ENCODE measurements at regions not wholly inside any gene's neighbourhood (a gene's known extent, or its start where the extent isn't known, plus 50 kb on each side); places are given as distances from the start of the nearest gene placed in this dataset.
A peak's percentile ranks its signal among the peaks of the same experiment; 100 is the strongest.

GRCh38 chr10:88088441-88089340 is 225.3 kb downstream of the PTEN start:
- H3K4me1 Mint-ChIP-seq, result peaks cover 39% of the 10 kb centered on the region
- DNase-seq (ENCODE audit: low spot score in 2 of 2) (no peak), ATAC-seq (no peak)

GRCh38 chr10:88089498-88089897 is 226.1 kb downstream of the PTEN start:
- peaks cover 7% of the 10 kb centered on the region for H3K36me3 Mint-ChIP-seq
- no peaks in the 10 kb centered on the region for H3K9me3 Mint-ChIP-seq
- ATAC-seq (no peak), DNase-seq (ENCODE audit: low spot score in 2 of 2) (no peak)
- H3K4me3 Mint-ChIP-seq, result no peak overlapping the region
- no peak overlapping the region for H3K27ac Mint-ChIP-seq
- peaks cover 43% of the 10 kb centered on the region for H3K4me1 Mint-ChIP-seq

More at GRCh38 chr10:88088441-88089340, 225.3 kb downstream of the PTEN start:
- no peaks in the 10 kb centered on the region for H3K9me3 Mint-ChIP-seq
- H3K27ac Mint-ChIP-seq, result no peak overlapping the region
- peaks cover 7% of the 10 kb centered on the region for H3K36me3 Mint-ChIP-seq
- no peak overlapping the region for H3K4me3 Mint-ChIP-seq

- H3K9me3 Mint-ChIP-seq, result no peaks in the 10 kb centered on the region
- peak overlapping the region; percentile 85 for H3K27ac Mint-ChIP-seq
- DNase-seq (ENCODE audit: low spot score in 2 of 2) (no peak), ATAC-seq (peak; percentile 59)
- peak overlapping the region; percentile 36 for H3K4me3 Mint-ChIP-seq
- peaks cover 46% of the 10 kb centered on the region for H3K4me1 Mint-ChIP-seq
- H3K36me3 Mint-ChIP-seq, result peaks cover 7% of the 10 kb centered on the region
Observed at GRCh38 chr10:88090568-88091214, 227.3 kb downstream of the PTEN start.

GRCh38 chr10:88091490-88092061 is 228.2 kb downstream of the PTEN start:
- Mint-ChIP-seq H3K4me1 (peaks cover 46% of the 10 kb centered on the region), H3K4me3 (peak overlapping the region; percentile 36), H3K36me3 (peaks cover 7% of the 10 kb centered on the region), H3K9me3 (no peaks in the 10 kb centered on the region), H3K27ac (peak overlapping the region; percentile 85)
- peak; percentile 91 for ATAC-seq
- peak; percentile 50 to 85 for DNase-seq (ENCODE audit: low spot score in 2 of 2)

GRCh38 chr10:88092265-88092664 is 228.8 kb downstream of the PTEN start:
- no peak for ATAC-seq
- Mint-ChIP-seq H3K4me1 (peaks cover 46% of the 10 kb centered on the region), H3K27ac (no peak overlapping the region), H3K36me3 (peaks cover 7% of the 10 kb centered on the region), H3K9me3 (no peaks in the 10 kb centered on the region), H3K4me3 (no peak overlapping the region)
- no peak for DNase-seq (ENCODE audit: low spot score in 2 of 2)

GRCh38 chr10:88092973-88093372 is 229.5 kb downstream of the PTEN start:
- ATAC-seq, result no peak
- Mint-ChIP-seq H3K9me3 (no peaks in the 10 kb centered on the region), H3K36me3 (peaks cover 7% of the 10 kb centered on the region), H3K4me3 (no peak overlapping the region), H3K27ac (peak overlapping the region; percentile 18), H3K4me1 (peaks cover 46% of the 10 kb centered on the region)
- DNase-seq (ENCODE audit: low spot score in 2 of 2), result no peak

DNA sequence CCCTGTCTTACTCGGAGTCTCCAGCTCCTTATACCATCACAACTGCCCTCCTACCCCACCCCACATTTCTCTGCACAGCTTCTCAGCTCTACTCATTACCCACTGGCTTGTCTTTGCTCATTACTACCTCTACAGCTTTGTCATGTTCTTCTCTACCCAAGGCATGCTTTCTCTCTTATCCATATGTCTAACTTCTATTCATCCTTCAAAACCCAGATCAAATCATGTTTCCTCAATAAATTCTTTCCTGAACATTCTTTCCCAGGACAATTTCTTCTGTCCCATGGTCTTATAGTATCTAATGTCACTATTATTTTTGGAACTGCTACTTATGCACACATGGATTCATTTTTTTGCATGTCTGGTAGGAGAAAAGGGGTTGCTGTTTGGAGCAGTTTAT is 231.4 kb downstream of the PTEN start:
- peaks cover 43% of the 10 kb centered on the region for H3K4me1 Mint-ChIP-seq
- ATAC-seq, result no peak

GRCh38 chr10:88095223-88095721 is 231.8 kb downstream of the PTEN start:
- Mint-ChIP-seq H3K36me3 (peaks cover 7% of the 10 kb centered on the region), H3K27ac (no peak overlapping the region), H3K4me1 (peaks cover 39% of the 10 kb centered on the region), H3K4me3 (no peak overlapping the region), H3K9me3 (no peaks in the 10 kb centered on the region)
- ATAC-seq (no peak), DNase-seq (ENCODE audit: low spot score in 2 of 2) (no peak)

More for the DNA sequence above, 231.4 kb downstream of the PTEN start:
- Mint-ChIP-seq H3K4me3 (no peak overlapping the region), H3K27ac (no peak overlapping the region), H3K9me3 (no peaks in the 10 kb centered on the region), H3K36me3 (peaks cover 7% of the 10 kb centered on the region)
- no peak for DNase-seq (ENCODE audit: low spot score in 2 of 2)

DNA sequence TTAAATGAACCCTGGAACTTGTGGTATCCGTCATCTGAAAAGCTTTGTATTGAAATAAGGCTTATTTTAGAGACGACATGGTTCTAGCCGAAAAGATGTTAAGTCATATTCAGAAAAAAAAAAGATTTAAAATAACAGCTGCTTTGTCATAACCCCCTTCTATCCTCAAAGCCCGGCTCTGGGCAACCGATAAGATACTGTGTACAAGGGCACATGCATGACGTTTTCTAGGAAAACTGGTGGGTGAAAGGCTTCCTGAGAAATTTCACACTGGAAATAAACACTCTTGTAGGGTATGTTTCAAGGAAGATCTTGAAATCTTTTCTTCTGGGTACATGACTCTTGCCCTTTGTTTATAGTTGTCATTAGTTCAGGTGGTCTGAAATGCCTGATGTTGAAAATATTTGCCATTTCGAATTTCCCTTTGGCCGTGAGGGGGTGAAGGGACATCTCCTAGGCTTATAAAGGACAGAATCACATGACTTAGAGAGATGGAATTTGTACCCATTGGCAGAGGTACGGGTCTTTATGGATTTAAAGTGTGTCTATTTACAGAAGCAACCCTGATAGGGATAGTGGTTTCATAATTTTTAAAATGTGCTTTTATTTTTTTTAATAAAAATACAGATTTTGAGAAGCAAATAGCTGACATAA is 232.5 kb downstream of the PTEN start:
- no peak for ATAC-seq
- no peak for DNase-seq (ENCODE audit: low spot score in 2 of 2)
- H3K9me3 Mint-ChIP-seq, result no peaks in the 10 kb centered on the region
- H3K4me3 Mint-ChIP-seq, result no peak overlapping the region
- peaks cover 32% of the 10 kb centered on the region for H3K4me1 Mint-ChIP-seq
- peaks cover 5% of the 10 kb centered on the region for H3K36me3 Mint-ChIP-seq
- H3K27ac Mint-ChIP-seq, result no peak overlapping the region

DNA sequence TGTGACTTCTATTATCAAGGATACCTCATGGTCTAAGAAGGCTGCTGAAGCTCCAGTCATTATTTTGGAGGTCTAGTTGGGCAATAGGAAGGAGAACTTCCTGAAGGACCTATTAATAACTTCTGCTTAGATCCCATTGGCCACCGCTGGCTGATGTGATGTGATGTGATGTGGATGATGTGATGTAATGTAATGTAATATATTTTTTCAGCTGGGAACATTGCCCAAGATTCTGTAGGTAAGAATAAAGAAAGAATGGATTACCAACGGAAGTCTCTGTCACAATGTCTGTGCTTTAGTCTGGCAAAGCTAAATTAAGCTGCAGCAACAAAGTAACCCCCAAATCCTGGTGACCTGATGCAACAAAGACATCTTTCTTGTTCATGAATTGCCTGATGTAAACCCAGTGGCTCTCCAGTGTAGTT is 233.7 kb downstream of the PTEN start:
- ATAC-seq (no peak), DNase-seq (ENCODE audit: low spot score in 2 of 2) (no peak)
- Mint-ChIP-seq H3K4me3 (no peak overlapping the region), H3K36me3 (no peaks in the 10 kb centered on the region), H3K9me3 (no peaks in the 10 kb centered on the region), H3K27ac (no peak overlapping the region), H3K4me1 (peaks cover 20% of the 10 kb centered on the region)

DNA sequence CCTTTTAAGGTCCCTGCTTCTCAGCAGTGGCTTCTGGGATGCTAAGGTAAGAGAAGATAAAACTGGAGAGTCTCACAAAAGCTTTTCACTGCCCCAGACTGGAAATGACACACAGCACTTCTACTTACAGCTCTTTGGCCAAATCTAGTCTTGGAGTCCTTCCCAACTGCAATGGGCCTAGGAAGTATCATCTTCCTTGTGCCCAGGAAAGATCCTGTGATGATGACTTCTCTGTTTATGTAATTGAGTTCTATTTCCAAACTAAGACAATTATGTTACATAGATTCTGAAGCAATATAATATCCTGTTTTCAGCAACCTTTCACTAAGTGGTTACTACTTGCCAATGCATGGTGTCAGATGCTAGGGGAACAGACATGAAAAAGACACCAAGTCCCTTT is 234.1 kb downstream of the PTEN start:
- H3K4me1 Mint-ChIP-seq, result peaks cover 16% of the 10 kb centered on the region
- H3K9me3 Mint-ChIP-seq, result no peaks in the 10 kb centered on the region
- no peak overlapping the region for H3K27ac Mint-ChIP-seq
- DNase-seq (ENCODE audit: low spot score in 2 of 2), result no peak
- ATAC-seq, result no peak
- no peaks in the 10 kb centered on the region for H3K36me3 Mint-ChIP-seq
- no peak overlapping the region for H3K4me3 Mint-ChIP-seq

GRCh38 chr10:88100281-88100680 is 236.9 kb downstream of the PTEN start:
- no peak overlapping the region for H3K4me3 Mint-ChIP-seq
- ATAC-seq (no peak), DNase-seq (ENCODE audit: low spot score in 2 of 2) (no peak)
- H3K36me3 Mint-ChIP-seq, result no peaks in the 10 kb centered on the region
- no peaks in the 10 kb centered on the region for H3K4me1 Mint-ChIP-seq
- no peaks in the 10 kb centered on the region for H3K9me3 Mint-ChIP-seq
- H3K27ac Mint-ChIP-seq, result no peak overlapping the region

DNA sequence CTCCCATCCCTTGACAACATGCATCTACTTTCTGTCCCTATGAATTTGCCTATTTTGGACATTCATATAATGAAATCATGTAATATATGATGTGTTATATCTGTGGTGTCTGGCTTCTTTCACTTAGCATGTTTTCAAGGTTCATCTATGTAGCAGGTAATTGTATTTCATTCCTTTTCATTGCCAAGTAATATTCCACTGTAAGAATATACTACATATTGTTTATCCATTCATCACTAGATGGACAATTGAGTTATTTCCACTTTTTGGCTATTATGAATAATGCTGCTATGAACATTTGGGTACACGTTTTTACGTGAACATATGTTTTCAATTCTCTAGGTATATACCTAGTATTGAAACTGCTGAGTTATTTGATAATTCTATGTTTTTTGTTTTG is 238.2 kb downstream of the PTEN start:
- Mint-ChIP-seq H3K27ac (no peak overlapping the region), H3K4me3 (no peak overlapping the region), H3K36me3 (no peaks in the 10 kb centered on the region), H3K9me3 (no peaks in the 10 kb centered on the region), H3K4me1 (no peaks in the 10 kb centered on the region)
- ATAC-seq (no peak), DNase-seq (ENCODE audit: low spot score in 2 of 2) (no peak)

DNA sequence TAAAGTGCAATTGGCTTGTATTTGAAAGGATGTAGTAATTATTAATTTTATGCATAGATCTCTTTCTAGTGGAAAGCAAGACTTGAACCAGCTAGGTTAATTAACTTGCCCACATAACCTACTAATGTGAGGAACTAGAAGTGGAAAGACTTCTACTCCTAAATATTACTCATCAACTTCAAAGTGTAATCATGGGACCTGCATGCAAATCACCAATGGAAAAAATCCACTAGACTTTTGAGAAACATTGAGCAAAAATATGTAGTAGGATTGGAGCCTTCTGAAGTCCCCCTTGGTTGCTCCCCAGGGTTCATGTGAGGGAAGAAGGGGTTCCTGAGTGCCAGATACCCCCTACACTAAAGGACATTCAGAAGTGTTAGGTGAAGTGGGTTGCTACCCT is 240.2 kb downstream of the PTEN start:
- H3K9me3 Mint-ChIP-seq, result no peaks in the 10 kb centered on the region
- DNase-seq (ENCODE audit: low spot score in 2 of 2), result no peak
- no peak for ATAC-seq
- no peaks in the 10 kb centered on the region for H3K36me3 Mint-ChIP-seq
- H3K27ac Mint-ChIP-seq, result no peak overlapping the region
- H3K4me1 Mint-ChIP-seq, result peaks cover 13% of the 10 kb centered on the region
- no peak overlapping the region for H3K4me3 Mint-ChIP-seq

DNA sequence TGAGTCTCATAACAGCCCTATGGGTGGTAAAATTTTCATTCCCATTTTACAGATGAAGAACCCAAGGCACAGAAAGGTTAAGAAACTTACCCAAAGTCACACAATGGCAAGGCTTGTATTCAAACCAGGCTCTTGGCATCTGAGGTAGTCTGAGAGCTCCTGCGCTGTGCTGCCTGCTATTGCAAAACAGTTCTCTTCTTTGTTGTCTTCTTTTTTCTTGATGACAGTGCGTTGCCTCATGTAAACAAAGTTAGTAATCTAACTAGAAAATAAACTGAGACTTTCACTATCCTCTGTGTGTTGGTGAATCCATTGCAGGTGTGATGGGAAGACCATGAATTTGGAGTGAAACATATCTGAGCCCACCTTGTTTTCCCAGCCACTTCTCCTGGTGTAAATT is 240.8 kb downstream of the PTEN start:
- Mint-ChIP-seq H3K36me3 (no peaks in the 10 kb centered on the region), H3K4me1 (peaks cover 13% of the 10 kb centered on the region), H3K27ac (no peak overlapping the region), H3K4me3 (no peak overlapping the region), H3K9me3 (no peaks in the 10 kb centered on the region)
- no peak for DNase-seq (ENCODE audit: low spot score in 2 of 2)
- no peak for ATAC-seq

Measured in stimulated activated effector memory CD8-positive, alpha-beta T cell treated with anti-CD3 and anti-CD28 coated beads, Interleukin-12 subunit alpha, Interleukin-12 subunit beta, amount 100 ng/mL, for 72 hours (primary cell).